ENCODE measurements at regions not wholly inside any gene's neighbourhood (a gene's known extent, or its start where the extent isn't known, plus 50 kb on each side); places are given as distances from the start of the nearest gene placed in this dataset.

DNA sequence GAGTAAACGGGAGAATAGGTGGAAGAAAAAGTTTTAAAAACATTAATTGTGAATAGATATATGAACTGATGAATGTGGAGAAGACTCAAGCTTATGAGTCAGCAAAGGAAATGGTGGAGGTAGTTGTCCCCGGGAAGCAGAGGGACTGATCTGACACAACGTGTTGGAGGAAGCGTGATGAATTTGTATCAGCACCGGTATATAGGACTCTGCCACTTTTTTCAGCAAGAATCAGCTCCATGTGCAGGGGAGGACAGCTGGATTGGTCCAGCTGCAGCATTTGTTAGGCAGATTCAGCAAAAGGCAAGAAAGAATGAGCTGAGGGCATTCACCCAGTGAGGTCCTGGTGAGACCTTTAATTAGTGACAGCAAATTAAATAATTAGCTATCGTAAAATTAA is 276.0 kb downstream of the TENT4A start:
- TF ChIP-seq, protein P1, sequence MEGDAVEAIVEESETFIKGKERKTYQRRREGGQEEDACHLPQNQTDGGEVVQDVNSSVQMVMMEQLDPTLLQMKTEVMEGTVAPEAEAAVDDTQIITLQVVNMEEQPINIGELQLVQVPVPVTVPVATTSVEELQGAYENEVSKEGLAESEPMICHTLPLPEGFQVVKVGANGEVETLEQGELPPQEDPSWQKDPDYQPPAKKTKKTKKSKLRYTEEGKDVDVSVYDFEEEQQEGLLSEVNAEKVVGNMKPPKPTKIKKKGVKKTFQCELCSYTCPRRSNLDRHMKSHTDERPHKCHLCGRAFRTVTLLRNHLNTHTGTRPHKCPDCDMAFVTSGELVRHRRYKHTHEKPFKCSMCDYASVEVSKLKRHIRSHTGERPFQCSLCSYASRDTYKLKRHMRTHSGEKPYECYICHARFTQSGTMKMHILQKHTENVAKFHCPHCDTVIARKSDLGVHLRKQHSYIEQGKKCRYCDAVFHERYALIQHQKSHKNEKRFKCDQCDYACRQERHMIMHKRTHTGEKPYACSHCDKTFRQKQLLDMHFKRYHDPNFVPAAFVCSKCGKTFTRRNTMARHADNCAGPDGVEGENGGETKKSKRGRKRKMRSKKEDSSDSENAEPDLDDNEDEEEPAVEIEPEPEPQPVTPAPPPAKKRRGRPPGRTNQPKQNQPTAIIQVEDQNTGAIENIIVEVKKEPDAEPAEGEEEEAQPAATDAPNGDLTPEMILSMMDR (IDR thresholded peaks at IDR 0.05; ENCODE audit: low read depth, low read length) = no peak
- Histone ChIP-seq H3K36me3 (no peaks in the 10 kb centered on the region), H3K4me3 (ENCODE audit: low read depth, low read length) (no peak overlapping the region), H3K27ac (no peak overlapping the region), H3K9me3 (ENCODE audit: severe bottlenecking) (no peaks in the 10 kb centered on the region), H3K27me3 (ENCODE audit: insufficient read depth, low read depth, severe bottlenecking) (no peaks in the 10 kb centered on the region)
- DNase-seq = no peak

DNA sequence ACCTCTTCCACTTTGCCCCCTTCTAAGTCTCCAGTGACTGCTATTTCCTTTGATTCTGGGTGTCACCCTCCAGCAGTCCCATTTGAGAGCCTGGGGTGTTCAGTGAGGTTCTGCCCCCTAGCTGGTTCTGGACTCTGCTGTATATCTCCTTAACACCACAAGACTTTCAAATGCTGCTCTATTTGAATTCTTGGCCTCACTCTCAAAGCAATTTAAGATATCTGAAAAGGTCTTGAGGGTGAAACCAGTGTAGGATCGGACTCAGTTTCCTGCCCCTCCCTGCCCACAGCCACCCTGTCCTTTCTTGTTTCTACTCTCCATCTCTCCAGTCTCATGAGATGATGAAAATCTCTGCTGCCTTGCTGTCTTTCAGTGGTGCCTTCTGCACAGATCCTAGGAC is 280.9 kb downstream of the TENT4A start:
- no peak for DNase-seq
- Histone ChIP-seq H3K4me3 (ENCODE audit: low read depth, low read length) (no peak overlapping the region), H3K27me3 (ENCODE audit: insufficient read depth, low read depth, severe bottlenecking) (no peaks in the 10 kb centered on the region), H3K27ac (no peak overlapping the region), H3K9me3 (ENCODE audit: severe bottlenecking) (peaks cover 7% of the 10 kb centered on the region), H3K36me3 (no peaks in the 10 kb centered on the region)
- TF ChIP-seq, protein P1 (IDR thresholded peaks at IDR 0.05; ENCODE audit: low read depth, low read length) = no peak

DNA sequence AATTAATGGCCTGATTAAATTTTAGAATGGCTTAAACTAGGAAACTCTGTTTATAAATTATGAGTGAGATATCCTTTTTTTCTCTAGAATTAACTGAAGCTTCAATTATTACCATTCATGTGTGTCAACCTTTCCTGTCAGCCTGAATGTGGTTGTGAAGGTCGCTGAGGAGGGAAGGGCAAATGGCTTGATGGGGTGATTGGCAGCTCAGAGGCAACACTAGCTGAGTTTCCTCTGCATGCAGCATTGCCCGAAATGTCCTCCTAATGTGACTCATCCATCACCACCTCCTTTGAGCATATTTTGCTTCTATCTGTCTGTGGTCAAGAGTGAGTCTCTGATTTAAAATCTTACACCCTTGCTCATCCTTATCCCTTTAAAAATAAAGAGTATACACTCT is 281.9 kb downstream of the TENT4A start:
- H3K9me3 ChIP-seq (ENCODE audit: severe bottlenecking) = peaks cover 7% of the 10 kb centered on the region
- no peak overlapping the region for H3K4me3 ChIP-seq (ENCODE audit: low read depth, low read length)
- H3K27me3 ChIP-seq (ENCODE audit: insufficient read depth, low read depth, severe bottlenecking) = no peaks in the 10 kb centered on the region
- TF ChIP-seq, protein P1 (IDR thresholded peaks at IDR 0.05; ENCODE audit: low read depth, low read length) = no peak
- no peak overlapping the region for H3K27ac ChIP-seq
- no peak for DNase-seq
- no peaks in the 10 kb centered on the region for H3K36me3 ChIP-seq

DNA sequence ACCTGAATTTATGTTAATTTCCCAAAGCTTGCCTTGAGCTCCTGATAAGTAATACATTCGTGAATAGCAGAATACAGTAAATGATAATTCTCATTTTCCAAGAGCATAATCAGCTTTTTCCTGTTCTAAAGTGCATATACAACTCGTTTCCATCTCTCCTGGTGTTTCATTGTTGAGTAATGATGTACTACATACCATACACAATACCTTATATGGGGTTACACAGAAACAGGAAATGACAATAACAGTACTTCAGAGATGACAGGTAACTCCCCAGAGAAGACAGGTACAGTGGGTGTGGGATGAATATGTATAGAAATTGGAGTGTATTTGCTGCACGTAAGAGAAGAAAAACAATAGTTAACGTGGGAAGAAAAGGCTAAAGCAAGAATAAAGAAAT is 287.1 kb downstream of the TENT4A start:
- TF ChIP-seq, protein P1 (IDR thresholded peaks at IDR 0.05; ENCODE audit: low read depth, low read length) = no peak
- H3K27me3 ChIP-seq (ENCODE audit: insufficient read depth, low read depth, severe bottlenecking) = no peaks in the 10 kb centered on the region
- no peak overlapping the region for H3K27ac ChIP-seq

DNA sequence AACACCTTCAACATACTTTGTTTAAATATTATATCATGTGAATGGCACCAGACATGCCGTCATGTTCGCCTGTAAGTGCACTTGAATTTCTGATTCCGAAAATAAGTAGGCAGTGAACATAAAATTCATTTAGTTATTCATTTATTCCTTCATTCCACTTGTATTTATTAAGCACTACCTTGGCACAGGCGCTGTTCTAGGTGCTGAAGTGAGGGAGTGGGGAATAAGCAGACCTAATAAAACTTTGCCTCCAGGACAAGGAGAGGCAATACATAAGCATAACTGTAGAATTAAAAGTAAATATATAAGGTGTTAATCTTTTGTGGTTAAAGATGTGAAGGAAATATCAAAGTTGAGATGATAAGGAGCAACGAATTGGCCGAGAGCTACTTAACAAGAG is 297.4 kb downstream of the TENT4A start:
- Histone ChIP-seq H3K27ac (no peak overlapping the region), H3K36me3 (no peaks in the 10 kb centered on the region), H3K27me3 (ENCODE audit: insufficient read depth, low read depth, severe bottlenecking) (no peaks in the 10 kb centered on the region), H3K9me3 (ENCODE audit: severe bottlenecking) (no peaks in the 10 kb centered on the region), H3K4me3 (ENCODE audit: low read depth, low read length) (no peak overlapping the region)
- TF ChIP-seq, protein P1 (IDR thresholded peaks at IDR 0.05; ENCODE audit: low read depth, low read length) = no peak
- no peak for DNase-seq

More for the DNA sequence above, 287.1 kb downstream of the TENT4A start:
- Histone ChIP-seq H3K4me3 (ENCODE audit: low read depth, low read length) (no peak overlapping the region), H3K9me3 (ENCODE audit: severe bottlenecking) (peaks cover 7% of the 10 kb centered on the region), H3K36me3 (no peaks in the 10 kb centered on the region)
- DNase-seq = no peak

DNA sequence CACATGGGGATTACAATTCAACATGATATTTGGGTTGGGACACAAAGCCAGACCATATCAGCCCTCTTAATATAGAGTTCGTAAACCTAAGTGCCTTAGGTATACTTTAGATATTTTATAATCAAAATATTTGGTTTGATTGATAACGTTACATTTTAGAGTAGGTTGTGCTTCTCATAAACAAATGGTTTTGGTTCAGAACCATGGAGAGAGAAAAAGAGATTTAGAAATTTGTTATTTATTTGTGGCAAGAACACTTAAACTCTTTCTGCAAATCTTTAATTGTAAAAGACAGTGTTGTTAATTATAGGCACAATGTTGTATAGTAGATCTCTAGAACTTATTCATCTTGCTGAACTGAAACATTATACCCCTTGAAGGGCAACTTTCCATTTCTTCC is 298.8 kb downstream of the TENT4A start:
- no peak for DNase-seq
- Histone ChIP-seq H3K9me3 (ENCODE audit: severe bottlenecking) (no peaks in the 10 kb centered on the region), H3K36me3 (no peaks in the 10 kb centered on the region), H3K27me3 (ENCODE audit: insufficient read depth, low read depth, severe bottlenecking) (no peaks in the 10 kb centered on the region), H3K4me3 (ENCODE audit: low read depth, low read length) (no peak overlapping the region), H3K27ac (0 out of 2 replicates have a peak overlapping the region, but pooled peaks have one; percentile 3)
- TF ChIP-seq, protein P1 (IDR thresholded peaks at IDR 0.05; ENCODE audit: low read depth, low read length) = no peak
